GM21381 (cell line): ENCODE measurements at regions not wholly inside any gene's neighbourhood (a gene's known extent, or its start where the extent isn't known, plus 50 kb on each side); places are given as distances from the start of the nearest gene placed in this dataset.
"Not testable (repeated sequence)": the region's sequence is repeated elsewhere in the genome, so short reads cannot be mapped to it uniquely, and the experiment has no call there.

ENCODE experiments used
- ATAC-seq: cut with Tn5 transposase; IDR thresholded peaks from one replicate; pipeline ENCODE4 v1.9.1; 2021; ENCODE audit warnings: mild to moderate bottlenecking, moderate library complexity; ENCODE audit not compliant: unreplicated experiment

DNA sequence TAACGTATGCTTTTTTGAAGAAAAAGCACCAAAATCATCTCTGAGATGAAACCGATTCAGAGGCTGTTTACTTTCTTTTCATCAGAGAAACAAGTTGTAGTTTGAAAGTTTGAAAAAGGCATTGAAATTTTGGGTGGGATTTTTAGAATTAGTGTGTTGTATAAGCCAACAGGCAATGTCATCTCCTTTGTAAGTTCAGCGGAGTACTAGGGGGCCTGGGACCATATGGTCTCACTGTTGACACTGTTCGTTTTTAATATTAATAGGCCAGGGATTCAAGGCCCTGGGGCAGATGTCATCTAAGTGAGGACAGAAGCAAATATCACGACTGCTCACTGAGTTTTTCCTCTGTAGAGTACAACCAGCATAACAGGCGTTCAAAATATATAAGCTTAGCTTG is 256.2 kb upstream of the RARB start:
- ATAC-seq = no peak

DNA sequence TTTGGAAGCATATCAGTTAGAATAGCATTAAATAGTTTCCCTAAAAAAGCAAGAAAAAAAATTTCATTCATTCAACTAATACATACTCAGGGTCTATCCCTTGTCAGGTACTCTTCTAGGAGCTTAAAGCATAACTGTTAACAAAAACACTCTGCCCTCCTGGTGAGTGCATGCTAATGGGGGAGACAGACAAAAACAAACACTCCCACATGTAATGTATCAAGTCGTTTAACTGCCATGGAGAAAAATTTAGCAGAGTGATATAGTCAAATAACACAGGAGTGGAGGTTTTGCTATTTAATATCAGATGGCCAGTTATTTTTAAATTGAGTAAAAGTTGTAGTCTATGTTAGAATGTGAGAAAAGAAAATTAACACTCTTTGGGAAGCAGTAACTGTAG is 254.5 kb upstream of the RARB start:
- ATAC-seq = no peak

DNA sequence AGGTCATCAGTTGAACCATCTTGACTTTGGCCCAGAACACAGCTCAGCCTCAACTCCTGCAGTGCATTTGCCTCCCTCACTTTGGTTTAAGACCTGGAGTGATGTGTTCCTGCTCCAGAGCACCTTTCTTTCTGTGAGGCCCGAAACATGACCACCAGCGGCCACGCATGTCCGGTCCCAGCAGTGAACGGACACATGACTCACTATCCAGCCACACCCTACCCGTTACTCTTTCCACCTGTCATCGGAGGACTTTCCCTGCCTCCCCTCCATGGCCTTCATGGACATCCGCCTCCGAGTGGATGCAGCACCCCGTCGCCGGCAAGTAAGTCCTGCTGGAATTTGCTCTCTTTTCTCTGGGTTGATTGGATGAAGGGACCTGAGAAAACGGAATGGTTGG is 253.8 kb upstream of the RARB start:
- no peak for ATAC-seq

DNA sequence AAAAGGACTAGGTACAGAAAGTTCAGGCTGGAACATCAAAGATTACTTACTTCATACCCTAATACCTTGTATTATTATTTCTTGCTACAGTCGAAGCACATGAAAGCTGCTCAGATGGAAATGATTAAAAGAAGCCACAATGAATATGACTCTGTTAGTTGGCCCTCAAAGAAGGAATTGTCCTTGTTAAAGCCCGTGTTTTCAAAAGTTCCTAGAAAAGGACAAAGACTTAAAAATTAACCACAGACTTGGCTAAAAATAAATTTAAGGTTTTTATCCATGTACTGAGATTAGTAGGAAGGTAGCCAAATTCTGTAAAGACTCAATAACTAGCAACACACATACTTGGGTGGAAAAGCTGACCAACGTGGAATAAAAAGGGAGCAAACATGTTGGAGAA is 251.0 kb upstream of the RARB start:
- no peak for ATAC-seq

DNA sequence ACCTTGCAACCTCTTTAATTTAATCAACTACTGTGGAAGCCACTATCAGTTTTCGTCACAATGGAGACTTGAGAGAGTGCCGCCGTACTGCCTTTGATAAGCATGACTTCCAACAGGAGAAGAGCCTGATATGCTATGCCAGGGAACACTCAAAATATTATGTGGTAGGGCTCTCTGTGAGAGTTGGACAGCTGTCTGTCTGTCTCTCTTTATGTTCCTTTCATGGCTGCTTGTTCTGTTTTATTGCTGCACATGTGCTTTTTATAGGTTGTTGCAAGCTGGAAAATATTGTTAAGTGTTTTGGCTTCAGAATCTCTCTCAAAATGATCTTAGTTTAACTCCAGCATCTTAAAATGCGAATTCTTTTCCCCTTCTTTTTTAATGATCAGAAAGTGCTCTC is 249.4 kb upstream of the RARB start:
- ATAC-seq = no peak

DNA sequence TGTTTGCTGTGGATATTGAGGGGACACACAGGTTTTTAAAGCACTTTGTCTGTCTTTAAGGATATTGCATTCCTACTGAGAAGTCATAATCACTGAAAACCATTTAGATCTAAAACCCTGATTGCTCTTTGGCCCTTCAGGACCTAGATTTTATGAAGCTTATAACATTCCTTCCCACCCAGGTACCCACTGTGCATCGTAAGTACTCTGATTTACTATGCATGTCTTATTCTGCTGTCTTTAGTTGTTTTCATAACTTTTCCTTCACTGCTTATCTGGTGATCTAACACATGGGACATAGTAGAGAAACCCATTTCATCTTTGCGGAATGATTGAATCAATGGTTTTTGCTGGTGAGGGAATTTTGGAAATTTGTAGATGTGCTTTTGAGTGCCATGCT is 247.0 kb upstream of the RARB start:
- no peak for ATAC-seq

DNA sequence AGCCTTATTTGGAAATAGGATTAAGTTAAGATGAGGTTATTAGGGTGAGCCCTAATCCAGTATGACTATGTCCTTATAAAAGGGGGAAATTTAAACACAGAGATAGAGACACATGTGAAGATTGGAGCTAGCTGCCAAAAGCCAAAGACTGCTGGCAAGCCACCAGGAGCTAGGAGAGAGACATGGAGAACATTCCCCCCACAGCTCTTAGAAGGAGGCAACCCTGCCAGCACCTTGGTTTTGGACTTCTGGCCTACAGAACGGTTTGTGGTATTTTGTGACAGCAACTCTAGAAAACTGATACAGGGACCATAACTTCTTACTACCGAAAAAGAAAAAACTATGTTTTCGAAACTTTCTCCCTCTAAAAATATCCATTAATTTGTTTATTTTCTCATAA is 245.3 kb upstream of the RARB start:
- no peak for ATAC-seq

DNA sequence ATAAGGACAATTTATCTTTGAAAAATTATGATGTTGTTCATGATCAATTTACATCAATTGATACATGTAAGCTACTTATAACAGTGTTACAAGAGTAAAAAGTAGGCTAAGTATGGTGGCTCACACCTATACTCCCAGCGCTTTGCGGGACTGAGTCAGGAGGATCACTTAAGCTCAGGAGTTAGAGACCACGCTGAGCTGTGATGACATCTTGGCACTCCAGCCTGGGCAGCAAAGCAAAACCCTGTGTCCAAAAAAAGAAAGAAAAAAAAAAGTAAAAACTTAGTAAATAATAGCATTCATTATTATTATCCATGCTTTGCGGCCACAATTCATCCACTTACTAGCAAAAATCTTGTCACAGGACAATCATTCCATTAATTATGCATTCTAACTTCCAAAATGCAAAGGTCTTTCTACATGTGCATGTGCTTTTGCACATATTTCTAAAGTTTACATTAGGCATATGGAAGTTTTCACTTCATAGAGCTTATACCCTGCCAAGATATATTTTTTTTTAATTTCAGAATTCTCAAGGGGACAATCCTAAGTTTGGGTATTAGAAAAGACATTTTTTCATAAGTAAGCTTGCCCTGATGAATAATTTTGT is 243.3 kb upstream of the RARB start:
- no peak for ATAC-seq

DNA sequence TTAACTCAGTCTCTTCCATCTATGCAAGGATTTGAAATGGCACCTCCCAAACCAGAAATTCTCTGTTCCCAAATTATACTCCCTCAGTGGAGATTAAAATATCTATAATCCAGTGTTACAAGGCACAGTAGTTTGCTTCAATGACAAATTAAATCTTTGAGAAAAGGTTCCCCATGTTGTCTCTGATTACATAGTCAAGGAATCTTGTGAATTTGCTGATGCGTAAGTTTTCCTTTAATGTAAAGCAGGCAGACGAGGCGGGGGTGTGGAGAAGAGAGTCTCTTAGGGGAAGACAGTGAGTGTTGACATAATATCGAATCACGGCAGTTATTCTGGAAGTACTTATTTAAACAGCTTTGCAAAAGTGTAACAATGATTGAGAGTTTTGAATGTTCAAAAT is 236.4 kb upstream of the RARB start:
- ATAC-seq = no peak

DNA sequence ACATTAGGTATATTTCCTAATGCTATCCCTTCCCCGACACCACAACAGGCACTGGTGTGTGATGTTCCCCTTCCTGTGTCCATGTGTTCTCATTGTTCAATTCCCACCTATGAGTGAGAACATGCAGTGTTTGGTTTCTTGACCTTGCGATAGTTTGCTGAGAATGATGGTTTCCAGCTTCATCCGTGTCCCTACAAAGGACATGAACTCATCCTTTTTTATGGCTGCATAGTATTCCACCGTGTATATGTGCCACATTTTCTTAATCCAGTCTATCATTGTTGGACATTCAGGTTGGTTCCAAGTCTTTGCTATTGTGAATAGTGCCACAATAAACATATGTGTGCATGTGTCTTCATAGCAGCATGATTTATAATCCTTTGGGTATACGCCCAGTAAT is 228.5 kb upstream of the RARB start:
- not testable (repeated sequence) for ATAC-seq

DNA sequence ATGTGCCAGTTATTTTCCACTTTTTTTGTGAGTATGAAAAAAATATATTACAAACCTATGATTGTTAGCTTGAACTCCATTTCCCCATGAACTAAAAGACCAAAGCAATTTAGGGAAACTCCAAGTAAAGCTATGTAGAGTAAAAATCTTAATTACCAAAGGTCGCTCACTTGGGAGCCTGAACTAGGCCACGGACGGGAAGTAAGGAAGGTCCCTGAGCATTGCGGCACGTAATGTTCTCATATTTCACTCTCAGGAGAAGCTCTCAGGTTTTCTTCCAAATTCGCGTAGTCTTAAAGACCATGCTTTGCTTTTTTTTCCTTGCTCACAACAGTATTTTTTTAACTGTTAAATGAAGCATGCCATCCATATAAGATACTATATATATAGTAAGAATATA is 215.3 kb upstream of the RARB start:
- ATAC-seq = no peak

DNA sequence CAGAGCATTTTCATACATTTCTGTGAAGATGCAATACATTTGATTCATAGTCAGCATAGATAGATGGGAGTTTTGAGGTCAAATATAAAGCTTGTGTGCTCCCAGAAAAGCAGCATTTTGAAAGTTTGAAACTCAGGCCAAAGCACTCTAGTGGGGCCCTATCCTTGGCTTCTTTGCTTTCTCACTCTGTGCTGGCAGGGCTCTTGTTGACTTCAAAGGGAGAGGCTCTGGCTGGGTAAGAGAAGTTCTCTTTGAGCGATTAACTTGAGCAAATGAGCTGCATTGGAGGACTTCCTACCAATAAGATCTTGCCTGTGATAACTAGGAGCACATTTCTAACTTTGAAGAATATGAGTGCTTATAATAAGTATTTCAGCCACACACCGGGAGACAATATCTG is 214.0 kb upstream of the RARB start:
- ATAC-seq = no peak

DNA sequence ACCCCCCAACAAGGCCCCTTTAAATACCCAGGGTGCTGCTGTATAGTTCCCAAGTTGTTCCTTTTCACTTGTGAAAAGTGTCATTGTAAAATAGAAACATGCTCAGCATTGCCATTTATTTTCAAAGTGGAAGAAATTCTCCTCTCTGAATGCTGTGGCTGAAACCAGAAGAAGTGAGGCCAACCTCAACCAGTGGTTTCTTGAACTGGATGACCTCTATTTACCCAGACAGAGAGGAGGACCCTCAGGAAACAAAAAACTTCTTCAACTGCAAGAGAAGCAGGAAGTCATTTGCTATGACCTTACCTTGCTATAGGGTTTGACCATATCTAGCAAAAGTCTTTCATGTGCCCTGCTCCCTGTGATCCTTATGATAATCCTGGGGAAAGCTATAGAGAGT is 209.7 kb upstream of the RARB start:
- ATAC-seq = no peak

DNA sequence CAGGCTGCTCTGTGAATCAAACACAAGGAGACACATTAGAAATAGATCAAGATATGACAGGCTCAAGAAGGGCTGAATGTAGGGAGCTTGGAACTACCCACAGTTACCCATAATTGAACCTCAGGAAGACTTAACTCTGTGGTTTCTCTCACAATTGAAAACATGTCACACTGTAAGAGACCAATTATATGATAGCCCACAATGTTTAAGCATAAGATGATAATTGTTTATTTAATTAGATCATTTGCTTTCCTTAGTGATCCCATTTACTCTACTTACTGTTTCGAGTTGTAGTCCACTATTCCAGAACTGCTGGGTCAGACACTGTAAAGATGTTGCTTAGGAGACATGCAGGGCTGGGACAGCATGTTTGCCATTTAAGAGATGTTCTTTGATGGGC is 201.3 kb upstream of the RARB start:
- ATAC-seq = no peak

DNA sequence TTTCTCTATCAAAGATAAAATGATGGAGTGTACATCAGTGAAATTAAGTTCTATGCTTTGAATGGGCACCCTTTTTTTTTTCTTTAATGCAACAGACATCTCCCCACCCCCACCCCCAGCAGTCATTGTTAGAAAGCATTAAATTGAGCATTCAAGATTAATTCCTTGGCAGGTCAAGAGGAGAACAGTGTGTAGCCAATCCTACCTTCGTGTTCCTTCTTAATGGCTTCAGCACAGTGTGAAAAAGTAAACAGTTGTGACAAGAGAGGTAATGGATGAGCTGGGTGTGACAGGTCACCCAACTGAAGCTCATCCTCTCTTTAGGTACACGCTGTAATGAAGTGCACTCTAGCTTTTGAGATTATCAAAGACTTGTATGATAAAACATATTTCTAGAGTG is 198.5 kb upstream of the RARB start:
- no peak for ATAC-seq

DNA sequence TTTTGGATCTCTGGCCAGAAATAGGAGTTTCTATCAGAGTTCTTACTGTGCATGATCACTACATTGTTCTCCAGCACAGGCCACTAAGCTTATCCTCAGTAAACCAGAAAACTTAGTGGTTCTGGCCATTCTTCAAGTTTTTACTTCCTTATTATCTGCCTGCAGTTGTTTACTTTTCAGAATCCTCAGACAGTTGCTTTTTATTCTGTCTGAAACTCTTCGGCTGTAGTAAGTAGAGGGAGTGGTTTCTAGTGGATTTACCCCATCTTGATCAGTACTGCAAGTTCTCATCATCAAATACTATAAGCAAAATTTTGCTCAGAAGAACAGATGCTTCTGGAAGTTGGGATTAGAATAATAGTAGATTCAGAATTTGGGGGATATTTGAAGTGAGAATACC is 193.0 kb upstream of the RARB start:
- no peak for ATAC-seq

DNA sequence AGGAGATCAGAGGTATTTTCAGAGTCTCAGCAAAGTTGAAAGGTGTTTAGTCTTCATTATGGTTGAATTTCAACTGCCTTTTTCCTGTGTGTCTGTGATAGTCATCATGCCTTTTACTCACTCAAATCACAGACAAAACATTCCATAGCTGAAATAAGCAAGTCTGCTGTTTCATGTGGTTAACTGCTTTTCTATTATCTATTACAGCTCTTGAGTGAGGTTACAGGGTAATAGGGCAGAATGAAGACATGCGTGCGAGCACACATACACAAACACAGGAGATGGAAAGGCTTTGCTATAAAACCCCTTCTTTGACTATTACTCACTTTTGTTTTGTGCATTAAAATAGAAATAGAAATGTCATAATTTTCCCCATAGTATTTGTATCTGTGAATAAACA is 192.6 kb upstream of the RARB start:
- ATAC-seq = no peak

DNA sequence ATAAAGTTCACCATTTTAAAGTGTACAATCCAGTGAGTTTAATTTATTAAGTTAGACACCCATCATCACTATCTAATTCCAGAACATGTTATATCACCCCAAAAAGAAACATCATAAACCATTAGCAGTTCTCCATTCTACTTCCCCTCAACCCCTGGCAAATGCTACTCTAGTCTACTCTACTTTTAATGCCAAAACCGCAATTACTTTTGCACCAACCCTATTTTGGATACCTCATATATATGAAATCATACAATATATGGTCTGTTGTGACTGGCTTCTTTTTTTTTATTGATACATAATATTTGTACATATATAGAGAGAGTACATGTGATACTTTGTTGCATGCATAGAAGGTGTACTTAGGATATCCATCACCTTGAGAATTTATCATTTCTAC is 190.5 kb upstream of the RARB start:
- no peak for ATAC-seq

DNA sequence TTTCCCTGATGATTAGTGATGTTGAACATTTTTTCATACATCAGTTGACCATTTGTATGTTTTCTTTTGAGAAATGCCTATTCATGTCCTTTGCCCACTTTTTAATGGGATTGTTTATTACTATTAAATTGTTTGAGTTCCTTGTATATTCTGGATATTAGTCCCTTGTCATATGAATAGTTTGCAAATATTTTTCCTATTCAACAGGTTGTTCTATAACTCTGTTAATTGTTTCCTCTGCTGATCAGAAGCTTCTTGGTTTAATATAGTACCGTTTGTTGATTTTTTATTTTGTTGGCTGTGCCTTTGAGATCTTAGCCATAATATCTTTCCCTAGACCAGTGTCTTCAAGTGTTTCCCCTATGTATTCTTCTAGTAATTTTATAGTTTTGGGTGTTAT is 189.0 kb upstream of the RARB start:
- no peak for ATAC-seq

DNA sequence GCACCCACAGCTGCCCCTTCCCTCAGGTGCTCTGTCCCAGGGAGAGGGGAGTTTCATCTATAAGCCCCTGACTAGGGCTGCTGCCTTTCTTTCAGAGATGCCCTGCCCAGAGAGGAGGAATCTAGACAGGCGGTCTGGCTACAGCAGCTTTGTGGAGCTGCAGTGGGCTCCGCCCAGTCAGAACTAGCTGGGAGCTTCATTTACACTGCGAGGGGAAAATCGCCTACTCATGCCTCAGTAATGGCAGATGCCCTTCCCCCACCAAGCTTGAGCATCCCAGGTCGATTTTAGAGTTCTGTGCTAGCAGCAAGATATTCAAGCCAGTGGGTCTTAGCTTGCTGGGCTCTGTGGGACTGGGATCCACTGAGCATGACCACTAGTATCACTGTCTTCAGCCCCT is 181.2 kb upstream of the RARB start:
- ATAC-seq = no peak

DNA sequence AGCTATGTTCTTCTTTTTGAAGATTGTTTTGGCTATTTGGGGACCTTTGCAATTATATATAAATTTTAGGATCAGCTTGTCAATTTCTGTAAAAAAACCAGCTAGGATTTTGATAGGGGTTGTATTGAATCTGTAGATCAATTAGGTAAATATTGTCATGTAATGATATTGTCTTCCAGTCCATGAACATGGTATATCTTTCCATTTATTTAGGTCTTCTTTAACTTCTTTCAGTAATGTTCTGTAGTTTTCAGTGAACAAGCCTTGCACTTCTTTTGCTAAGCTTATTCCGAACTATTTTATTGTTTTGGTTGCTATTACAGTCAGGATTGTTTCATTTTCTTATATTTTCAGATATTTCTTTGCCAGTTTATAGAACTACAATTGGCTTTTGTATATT is 175.8 kb upstream of the RARB start:
- ATAC-seq = no peak

DNA sequence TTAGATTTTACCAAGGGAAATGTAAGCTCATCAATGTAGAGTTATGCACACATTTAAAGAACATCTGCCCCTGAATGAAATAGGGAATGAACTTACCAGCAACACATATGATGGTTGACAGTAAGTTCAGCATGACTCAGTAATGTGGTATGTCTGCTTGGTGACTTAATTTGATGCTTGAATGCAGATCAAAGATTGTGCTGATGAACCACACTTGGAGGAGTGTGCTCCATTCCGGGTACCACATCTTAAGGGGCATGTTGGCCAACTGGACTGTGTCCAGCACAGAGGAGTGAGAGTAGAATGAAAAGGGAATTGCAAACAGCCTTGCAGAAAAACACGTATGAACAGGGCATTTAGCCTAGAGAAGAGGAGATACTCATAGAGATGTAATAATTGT is 171.0 kb upstream of the RARB start:
- no peak for ATAC-seq

DNA sequence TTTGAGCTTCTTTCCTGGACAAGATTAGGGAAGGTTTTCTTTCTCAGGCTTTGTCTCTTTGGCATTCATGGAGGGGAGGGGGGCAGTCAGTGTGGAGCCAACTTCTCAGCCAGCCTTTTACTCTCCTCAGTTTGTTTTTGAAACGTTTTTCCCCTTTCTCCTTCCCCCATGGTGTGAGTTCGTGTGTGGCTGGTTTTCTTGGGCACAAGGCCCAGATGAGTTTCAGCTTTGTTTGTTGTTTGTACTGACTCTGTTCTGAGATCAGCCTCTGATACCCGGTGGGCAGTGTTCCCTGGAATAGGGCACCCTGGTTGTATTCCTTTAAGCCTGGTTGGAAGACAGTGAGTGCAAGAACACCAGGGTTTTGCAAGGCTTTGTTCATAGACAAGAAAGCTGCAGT is 168.2 kb upstream of the RARB start:
- no peak for ATAC-seq

DNA sequence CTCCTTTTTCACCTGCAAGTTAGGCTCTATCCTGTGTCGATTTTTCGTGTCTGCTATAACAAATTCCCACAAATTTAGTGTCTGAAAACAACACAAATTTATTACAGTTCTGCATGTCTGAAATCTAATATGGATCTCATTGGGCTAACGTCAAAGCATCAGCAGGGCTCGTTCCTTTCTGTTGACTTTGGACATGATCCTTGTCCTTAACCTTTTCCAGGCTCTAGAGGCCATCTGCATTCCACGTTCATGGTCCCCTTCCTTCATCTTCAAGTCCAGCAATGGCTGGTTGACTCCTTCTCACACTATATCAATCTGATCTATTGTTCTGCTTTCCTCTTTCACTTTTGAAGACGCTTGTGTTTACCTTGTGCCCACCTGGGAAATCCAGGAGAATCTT is 165.7 kb upstream of the RARB start:
- no peak for ATAC-seq
